OCI-LY3 (cell line): ENCODE measurements at regions not wholly inside any gene's neighbourhood (a gene's known extent, or its start where the extent isn't known, plus 50 kb on each side); places are given as distances from the start of the nearest gene placed in this dataset.

Source experiments
- EZH2phosphoT487 ChIP-seq: fragments of 200-600 bp; shearing (Covaris generic); IDR thresholded peaks from 2 replicates; pipeline ENCODE4 v1.6.1; 2018; ENCODE audit warnings: antibody characterized with exemption, mixed run types, low read depth
- TF ChIP-seq, protein P1 (sequence below): fragments of 200-600, 300-600 bp; sonication (generic); IDR thresholded peaks from 2 replicates; pipeline ENCODE4 v1.5.1; 2014; ENCODE audit warnings: antibody characterized with exemption, low read length, low read depth

DNA sequence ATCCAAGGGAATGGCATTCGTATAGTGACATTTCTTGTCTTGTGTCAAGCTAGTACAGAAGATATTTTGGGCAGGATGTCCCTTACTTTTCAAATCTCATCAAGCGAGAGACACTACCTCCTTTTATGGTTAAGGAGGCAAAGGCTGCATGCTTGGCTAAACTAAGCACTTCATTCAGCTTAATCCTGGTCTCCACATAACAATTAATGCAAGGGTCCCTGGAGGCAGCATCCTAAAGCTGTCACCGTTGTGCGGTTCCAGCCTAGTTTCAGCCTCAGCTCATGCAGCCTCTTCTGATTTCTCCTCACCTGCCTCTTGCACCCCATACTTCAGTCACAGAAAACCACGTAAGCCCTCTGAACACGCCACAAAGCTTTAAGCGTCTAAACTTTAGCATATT, 67.1 kb upstream of the SLC22A23 start:
- TF ChIP-seq, protein P1, sequence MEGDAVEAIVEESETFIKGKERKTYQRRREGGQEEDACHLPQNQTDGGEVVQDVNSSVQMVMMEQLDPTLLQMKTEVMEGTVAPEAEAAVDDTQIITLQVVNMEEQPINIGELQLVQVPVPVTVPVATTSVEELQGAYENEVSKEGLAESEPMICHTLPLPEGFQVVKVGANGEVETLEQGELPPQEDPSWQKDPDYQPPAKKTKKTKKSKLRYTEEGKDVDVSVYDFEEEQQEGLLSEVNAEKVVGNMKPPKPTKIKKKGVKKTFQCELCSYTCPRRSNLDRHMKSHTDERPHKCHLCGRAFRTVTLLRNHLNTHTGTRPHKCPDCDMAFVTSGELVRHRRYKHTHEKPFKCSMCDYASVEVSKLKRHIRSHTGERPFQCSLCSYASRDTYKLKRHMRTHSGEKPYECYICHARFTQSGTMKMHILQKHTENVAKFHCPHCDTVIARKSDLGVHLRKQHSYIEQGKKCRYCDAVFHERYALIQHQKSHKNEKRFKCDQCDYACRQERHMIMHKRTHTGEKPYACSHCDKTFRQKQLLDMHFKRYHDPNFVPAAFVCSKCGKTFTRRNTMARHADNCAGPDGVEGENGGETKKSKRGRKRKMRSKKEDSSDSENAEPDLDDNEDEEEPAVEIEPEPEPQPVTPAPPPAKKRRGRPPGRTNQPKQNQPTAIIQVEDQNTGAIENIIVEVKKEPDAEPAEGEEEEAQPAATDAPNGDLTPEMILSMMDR = no peak
- TF ChIP-seq EZH2phosphoT487 = no peak
